HCT116 (cell line): ENCODE measurements at regions not wholly inside any gene's neighbourhood (a gene's known extent, or its start where the extent isn't known, plus 50 kb on each side); places are given as distances from the start of the nearest gene placed in this dataset.

ENCODE experiments used
- ATAC-seq: fragments of 200-7000 bp; cut with Tn5 transposase; 2 replicates; pipeline ENCODE4 v1.9.1; 2020; ENCODE audit warnings: mild to moderate bottlenecking, moderate library complexity
- BruUV-seq: library from RNA; stranded (reverse); fragments of 400-500 nt; replicated peaks from 2 replicates; lab custom pipeline; 2021; lab: Mats Ljungman, UMichigan
- CTCF ChIA-PET: fragments of 300-600 bp; sonication (Branson Sonifier 250); formaldehyde crosslinking; loops from one replicate; lab custom pipeline; 2021; ENCODE audit warnings: antibody characterized with exemption; lab: Charles Lee
- POLR2A ChIA-PET: fragments of 300-600, 350-600 bp; sonication (Branson Sonifier 250); formaldehyde crosslinking; loops from one replicate; lab custom pipeline; 2021; ENCODE audit warnings: antibody characterized with exemption; lab: Charles Lee
- RAD21 ChIA-PET, 2 experiments: fragments of 300-600 bp; sonication (Branson Sonifier 250); formaldehyde crosslinking; loops; one replicate each; lab custom pipeline; 2023; ENCODE audit warnings: low total read pairs in 2 of 2; ENCODE audit not compliant: uncharacterized antibody in 2 of 2, unreplicated experiment in 2 of 2, low non-redundant PET in 1 of 2; lab: Charles Lee
- DNase-seq: peaks from one replicate; pipeline ENCODE4 v3.0.0-alpha.2; 2010; ENCODE audit warnings: low read depth, low spot score
- H2AFZ ChIP-seq: fragments of 200-600 bp; shearing (Covaris generic), sonication (generic); 2 replicates; pipeline ENCODE4 v1.6.1; 2017; ENCODE audit warnings: low read depth, mixed run types, mixed read lengths, antibody characterized with exemption, low read length; ENCODE audit not compliant: poor library complexity, severe bottlenecking
- H3K27ac ChIP-seq: 2 replicates; pipeline ENCODE4 v1.5.1; 2012; ENCODE audit warnings: low read depth, low read length
- H3K27me3 ChIP-seq: fragments of 200-600 bp; sonication (generic); 2 replicates; pipeline ENCODE4 v1.6.1; 2016; ENCODE audit warnings: mixed run types, low read length, mixed read lengths; ENCODE audit not compliant: insufficient read depth
- H3K36me3 ChIP-seq, 2 experiments: fragments of 200-500 bp in 1 of 2; fragments of 200-600 bp in 1 of 2; sonication (Bioruptor generic) in 1 of 2; sonication (generic) in 1 of 2; 2 replicates each; pipeline versions ENCODE4 v1.5.1 to v1.6.1; 2014 to 2016; ENCODE audit warnings: low read length in 2 of 2, inconsistent platforms in 1 of 2, mixed read lengths in 1 of 2, mixed run types in 1 of 2; ENCODE audit not compliant: insufficient read depth in 2 of 2, control insufficient read depth in 1 of 2
- H3K4me1 ChIP-seq, 2 experiments: fragments of 200-600 bp in 1 of 2; sonication (generic) in 1 of 2; 2 replicates each; pipeline versions ENCODE4 v1.5.1 to v1.6.1; 2012 to 2017; ENCODE audit warnings: low read length in 2 of 2, inconsistent platforms in 1 of 2, mild to moderate bottlenecking in 1 of 2, mixed read lengths in 1 of 2, mixed run types in 1 of 2, moderate library complexity in 1 of 2; ENCODE audit not compliant: insufficient read depth in 2 of 2, control insufficient read depth in 1 of 2
- H3K4me2 ChIP-seq: fragments of 200-600 bp; sonication (generic); 2 replicates; pipeline ENCODE4 v1.6.1; 2017; ENCODE audit warnings: mixed run types, low read length, mixed read lengths
- H3K4me3 ChIP-seq, 2 experiments: fragments of 200-600 bp in 1 of 2; sonication (generic) in 1 of 2; replicated peaks in 1 of 2; 2 replicates each; pipeline ENCODE4 v1.5.1; 2011 to 2016; ENCODE audit warnings: low read length in 2 of 2, control low read depth in 1 of 2, low read depth in 1 of 2, mild to moderate bottlenecking in 1 of 2, mixed read lengths in 1 of 2, mixed run types in 1 of 2
- H3K79me2 ChIP-seq: fragments of 200-600 bp; sonication (generic); 2 replicates; pipeline ENCODE4 v1.6.1; 2017; ENCODE audit warnings: mild to moderate bottlenecking, mixed run types, low read length, moderate library complexity, mixed read lengths; ENCODE audit not compliant: insufficient read depth
- H3K9ac ChIP-seq: fragments of 200-600 bp; sonication (generic); 2 replicates; pipeline ENCODE4 v1.6.1; 2016; ENCODE audit warnings: low read length, mixed read lengths
- H3K9me2 ChIP-seq: fragments of 200-600 bp; sonication (generic), shearing (Covaris generic); 2 replicates; pipeline ENCODE4 v1.6.1; 2017; ENCODE audit warnings: mixed run types, mild to moderate bottlenecking, moderate library complexity; ENCODE audit not compliant: insufficient read depth
- H3K9me3 ChIP-seq, 2 experiments: fragments of 200-500 bp in 1 of 2; fragments of 200-600 bp in 1 of 2; sonication (Bioruptor generic) in 1 of 2; sonication (generic) in 1 of 2; 2 replicates each; pipeline ENCODE4 v1.6.1; 2014 to 2017; ENCODE audit warnings: low read length in 2 of 2, mixed read lengths in 2 of 2, inconsistent platforms in 1 of 2, low read depth in 1 of 2, mild to moderate bottlenecking in 1 of 2, mixed run types in 1 of 2, moderate library complexity in 1 of 2; ENCODE audit not compliant: control insufficient read depth in 1 of 2, insufficient read depth in 1 of 2
- H4K20me1 ChIP-seq: fragments of 200-600 bp; sonication (generic), shearing (Covaris generic); 2 replicates; pipeline ENCODE4 v1.6.1; 2017; ENCODE audit warnings: mixed run types, mild to moderate bottlenecking, moderate library complexity; ENCODE audit not compliant: insufficient read depth
- CBX3 ChIP-seq: IDR thresholded peaks from 2 replicates; pipeline ENCODE4 v1.6.1; 2012; ENCODE audit warnings: low read depth
- CEBPB ChIP-seq: IDR thresholded peaks from 2 replicates; pipeline ENCODE4 v1.6.1; 2012; ENCODE audit warnings: low read depth
- CTCF ChIP-seq, 3 experiments: fragments of 200-600 bp in 1 of 3; sonication (generic) in 1 of 3; IDR thresholded peaks in 2 of 3; conservative IDR thresholded peaks in 1 of 3; 2 replicates each; pipeline ENCODE4 v1.5.1; 2012 to 2017; ENCODE audit warnings: low read depth in 2 of 3, low read length in 2 of 3, antibody characterized with exemption in 1 of 3, borderline replicate concordance in 1 of 3, control low read depth in 1 of 3, mild to moderate bottlenecking in 1 of 3, mixed read lengths in 1 of 3, mixed run types in 1 of 3, moderate library complexity in 1 of 3; ENCODE audit not compliant: insufficient read depth in 1 of 3
- EGR1 ChIP-seq: IDR thresholded peaks from 2 replicates; pipeline ENCODE4 v1.6.1; 2012; ENCODE audit warnings: low read depth
- EZH2phosphoT487 ChIP-seq: fragments of 200-600 bp; IDR thresholded peaks from 2 replicates; pipeline ENCODE4 v1.6.1; 2018; ENCODE audit warnings: antibody characterized with exemption, borderline replicate concordance
- FOSL1 ChIP-seq: IDR thresholded peaks from 2 replicates; pipeline ENCODE4 v1.6.1; 2012; ENCODE audit warnings: low read depth
- POLR2AphosphoS5 ChIP-seq: IDR thresholded peaks from 2 replicates; pipeline ENCODE4 v1.6.1; 2011; ENCODE audit warnings: mild to moderate bottlenecking, low read depth, low read length, moderate library complexity
- RAD21 ChIP-seq: IDR thresholded peaks from 2 replicates; pipeline ENCODE4 v1.6.1; 2012; ENCODE audit warnings: low read depth, mild to moderate bottlenecking
- REST ChIP-seq: IDR thresholded peaks from 2 replicates; pipeline ENCODE4 v1.6.1; 2012; ENCODE audit warnings: low read depth
- SIN3A ChIP-seq: IDR thresholded peaks from 2 replicates; pipeline ENCODE4 v1.6.1; 2012; ENCODE audit warnings: low read depth
- SP1 ChIP-seq: IDR thresholded peaks from 2 replicates; pipeline ENCODE4 v1.6.1; 2012; ENCODE audit warnings: low read depth
- SRF ChIP-seq: IDR thresholded peaks from 2 replicates; pipeline ENCODE4 v1.6.1; 2012; ENCODE audit warnings: low read depth
- TCF7L2 ChIP-seq: IDR thresholded peaks from 2 replicates; pipeline ENCODE4 v1.7.0; 2011; ENCODE audit warnings: borderline replicate concordance, inconsistent platforms; ENCODE audit not compliant: insufficient read depth, insufficient read length; ENCODE audit errors: extremely low read depth
- YY1 ChIP-seq: IDR thresholded peaks from 2 replicates; pipeline ENCODE4 v1.6.1; 2011; ENCODE audit warnings: low read length, low read depth, moderate library complexity, mild to moderate bottlenecking; ENCODE audit not compliant: insufficient replicate concordance; ENCODE audit errors: extremely low read depth
- ZFX ChIP-seq: fragments of 450-650 bp; IDR thresholded peaks from 2 replicates; pipeline ENCODE4 v1.6.1; 2017
- intact Hi-C: fragments of 100-400 bp; cut with micrococcal nuclease; formaldehyde crosslinking; loops from 2 replicates; pipeline ENCODE4 v1.10.0; 2022

- Histone ChIP-seq H3K27ac (no peak overlapping the region), H3K27me3 (peaks cover 33% of the 10 kb centered on the region), H4K20me1 (no peaks in the 10 kb centered on the region), H3K9me2 (no peaks in the 10 kb centered on the region), H3K4me2 (no peak overlapping the region), H3K4me3 (no peak overlapping the region), H3K79me2 (no peaks in the 10 kb centered on the region), H3K36me3 (no peaks in the 10 kb centered on the region), H2AFZ (no peak overlapping the region), H3K9ac (no peak overlapping the region), H3K4me1 (no peaks in the 10 kb centered on the region), H3K9me3 (no peaks in the 10 kb centered on the region)
- ChIA-PET RAD21 (no interaction called here), POLR2A (no interaction called here), CTCF (no interaction called here)
- TF ChIP-seq CTCF (IDR thresholded peaks at IDR 0.05 in 2 of 3, conservative IDR thresholded peaks at IDR 0.05 in 1 of 3; ENCODE audit: borderline replicate concordance in 1 of 3, insufficient read depth in 1 of 3, low read depth in 2 of 3, low read length in 2 of 3) = no peak
- TF ChIP-seq CBX3 = no peak
- no peak for TF ChIP-seq FOSL1
- TF ChIP-seq RAD21 = no peak
- no peak for TF ChIP-seq POLR2AphosphoS5
- TF ChIP-seq YY1 = no peak
- TF ChIP-seq ZFX = no peak
- intact Hi-C loops = no loop called here
- no peak for ATAC-seq
- no TSS peak for BruUV-seq
- DNase-seq = no peak
Measured at GRCh38 chr6:90758741-90759140, 171.9 kb upstream of the MAP3K7 start.

GRCh38 chr6:90753820-90754643, 167.2 kb upstream of the MAP3K7 start:
- ATAC-seq = no peak
- no TSS peak for BruUV-seq
- Histone ChIP-seq H4K20me1 (no peaks in the 10 kb centered on the region), H3K9me2 (no peaks in the 10 kb centered on the region), H3K27me3 (peaks cover 15% of the 10 kb centered on the region), H3K27ac (no peak overlapping the region), H3K36me3 (no peaks in the 10 kb centered on the region), H3K9ac (no peak overlapping the region), H2AFZ (no peak overlapping the region), H3K4me3 (no peak overlapping the region), H3K4me1 (no peaks in the 10 kb centered on the region), H3K4me2 (no peak overlapping the region), H3K9me3 (no peaks in the 10 kb centered on the region), H3K79me2 (no peaks in the 10 kb centered on the region)
- RAD21 ChIA-PET = no interaction called here
- POLR2A ChIA-PET = no interaction called here
- intact Hi-C loops = no loop called here
- DNase-seq = no peak
- CTCF ChIA-PET = no interaction called here
- TF ChIP-seq EGR1 (no peak), CBX3 (no peak), EZH2phosphoT487 (no peak), SRF (no peak), ZFX (no peak), RAD21 (no peak), CEBPB (no peak), POLR2AphosphoS5 (no peak), YY1 (no peak), SIN3A (no peak), TCF7L2 (no peak), SP1 (no peak), REST (no peak)
